Hepatocyte (in vitro differentiated cells): ENCODE measurements at regions not wholly inside any gene's neighbourhood (a gene's known extent, or its start where the extent isn't known, plus 50 kb on each side); places are given as distances from the start of the nearest gene placed in this dataset.

Experiments used
- EZH2phosphoT487 ChIP-seq: fragments of 200-600 bp; sonication (generic); IDR thresholded peaks from one replicate; pipeline ENCODE4 v1.6.1; 2018; ENCODE audit warnings: antibody characterized with exemption, mild to moderate bottlenecking, low read depth, moderate library complexity; ENCODE audit not compliant: unreplicated experiment, severe bottlenecking
- TF ChIP-seq, protein P1 (sequence below): fragments of 200-600 bp; sonication (generic); IDR thresholded peaks from 2 replicates; pipeline ENCODE4 v1.5.1; 2016; ENCODE audit warnings: antibody characterized with exemption, mild to moderate bottlenecking; ENCODE audit not compliant: poor library complexity

DNA sequence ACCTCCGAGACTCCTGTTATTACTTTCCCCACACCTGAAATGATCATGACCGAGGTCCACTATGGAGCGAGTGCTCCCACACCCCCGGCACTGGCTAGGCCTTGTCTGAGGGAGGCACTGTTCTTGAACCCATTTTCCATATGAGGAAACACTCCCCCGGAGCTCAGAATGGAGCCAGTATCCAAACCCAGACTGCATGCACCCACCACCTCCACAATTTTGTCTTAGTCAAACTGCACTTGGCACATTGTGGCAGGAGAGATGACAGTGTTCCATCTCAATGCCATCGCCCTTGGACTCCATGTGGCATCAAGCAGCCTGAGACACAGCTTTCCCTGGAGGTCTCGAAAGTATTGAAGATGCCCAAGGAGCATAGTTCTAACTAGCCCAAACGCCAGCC lies 154.1 kb downstream of the NUP210 start:
- TF ChIP-seq EZH2phosphoT487, result no peak
- TF ChIP-seq, protein P1, sequence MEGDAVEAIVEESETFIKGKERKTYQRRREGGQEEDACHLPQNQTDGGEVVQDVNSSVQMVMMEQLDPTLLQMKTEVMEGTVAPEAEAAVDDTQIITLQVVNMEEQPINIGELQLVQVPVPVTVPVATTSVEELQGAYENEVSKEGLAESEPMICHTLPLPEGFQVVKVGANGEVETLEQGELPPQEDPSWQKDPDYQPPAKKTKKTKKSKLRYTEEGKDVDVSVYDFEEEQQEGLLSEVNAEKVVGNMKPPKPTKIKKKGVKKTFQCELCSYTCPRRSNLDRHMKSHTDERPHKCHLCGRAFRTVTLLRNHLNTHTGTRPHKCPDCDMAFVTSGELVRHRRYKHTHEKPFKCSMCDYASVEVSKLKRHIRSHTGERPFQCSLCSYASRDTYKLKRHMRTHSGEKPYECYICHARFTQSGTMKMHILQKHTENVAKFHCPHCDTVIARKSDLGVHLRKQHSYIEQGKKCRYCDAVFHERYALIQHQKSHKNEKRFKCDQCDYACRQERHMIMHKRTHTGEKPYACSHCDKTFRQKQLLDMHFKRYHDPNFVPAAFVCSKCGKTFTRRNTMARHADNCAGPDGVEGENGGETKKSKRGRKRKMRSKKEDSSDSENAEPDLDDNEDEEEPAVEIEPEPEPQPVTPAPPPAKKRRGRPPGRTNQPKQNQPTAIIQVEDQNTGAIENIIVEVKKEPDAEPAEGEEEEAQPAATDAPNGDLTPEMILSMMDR, result no peak
